ENCODE measurements at regions not wholly inside any gene's neighbourhood (a gene's known extent, or its start where the extent isn't known, plus 50 kb on each side); places are given as distances from the start of the nearest gene placed in this dataset.
"Not testable (repeated sequence)": the region's sequence is repeated elsewhere in the genome, so short reads cannot be mapped to it uniquely, and the experiment has no call there.

GRCh38 chr13:71300602-71301001 is 566.4 kb downstream of the DACH1 start:
- no peak for DNase-seq

- no peak for DNase-seq
Observed at GRCh38 chr13:71291842-71292146, 575.2 kb downstream of the DACH1 start.

- no peak for DNase-seq
Observed at GRCh38 chr13:71290963-71291841, 575.8 kb downstream of the DACH1 start.

DNA sequence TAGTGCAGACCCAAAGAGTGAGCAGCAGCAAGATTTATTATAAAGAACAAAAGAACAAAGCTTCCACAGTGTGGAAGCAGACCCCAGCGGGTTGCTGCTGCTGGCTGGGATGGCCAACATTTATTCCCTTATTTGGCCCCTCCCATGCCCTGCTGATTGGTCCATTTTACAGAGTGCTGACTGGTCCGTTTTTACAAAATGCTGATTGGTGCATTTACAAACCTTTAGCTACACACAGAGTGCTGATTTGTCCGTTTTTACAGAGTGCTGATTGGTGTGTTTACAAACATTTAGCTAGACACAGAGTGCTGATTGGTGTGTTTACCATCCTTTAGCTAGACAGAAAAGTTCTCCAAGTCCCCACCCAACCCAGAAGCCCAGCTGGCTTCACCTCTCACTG is 577.0 kb downstream of the DACH1 start:
- not testable (repeated sequence) for DNase-seq

- no peak for DNase-seq
Observed at GRCh38 chr13:71285700-71286099, 581.3 kb downstream of the DACH1 start.

GRCh38 chr13:71278512-71278911 is 588.5 kb downstream of the DACH1 start:
- no peak for DNase-seq

DNA sequence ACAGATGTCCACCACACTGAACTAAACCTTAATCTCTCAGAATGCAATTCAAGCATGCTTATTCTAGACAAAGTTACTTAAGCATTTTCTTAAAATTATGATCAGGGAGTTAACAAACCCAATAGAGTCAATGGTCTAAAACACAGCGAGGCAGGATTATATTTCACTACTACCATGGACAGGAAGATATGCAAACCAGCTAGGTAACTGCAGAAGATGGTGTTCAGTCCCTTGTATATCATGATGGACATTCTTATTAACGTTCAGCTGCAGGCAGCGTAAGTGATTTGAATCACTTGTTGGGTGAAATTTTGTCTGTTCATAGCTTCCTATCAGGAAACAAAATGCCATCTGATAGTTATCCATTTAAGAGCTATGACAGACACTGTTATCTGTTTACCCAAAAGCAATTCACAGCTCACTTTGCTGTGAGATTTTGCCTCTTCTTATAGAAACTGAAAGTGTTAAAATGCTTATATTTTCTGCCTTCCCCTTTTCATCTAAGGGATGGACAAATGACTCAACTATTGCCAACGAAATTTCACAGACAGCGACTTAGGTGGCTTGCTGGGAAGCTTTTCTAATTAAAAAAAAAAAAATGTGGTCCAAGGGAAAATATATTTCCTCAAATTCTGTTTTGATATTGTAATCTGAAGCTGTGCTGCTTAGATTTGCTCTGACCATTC is 591.9 kb downstream of the DACH1 start:
- no peak for DNase-seq

DNA sequence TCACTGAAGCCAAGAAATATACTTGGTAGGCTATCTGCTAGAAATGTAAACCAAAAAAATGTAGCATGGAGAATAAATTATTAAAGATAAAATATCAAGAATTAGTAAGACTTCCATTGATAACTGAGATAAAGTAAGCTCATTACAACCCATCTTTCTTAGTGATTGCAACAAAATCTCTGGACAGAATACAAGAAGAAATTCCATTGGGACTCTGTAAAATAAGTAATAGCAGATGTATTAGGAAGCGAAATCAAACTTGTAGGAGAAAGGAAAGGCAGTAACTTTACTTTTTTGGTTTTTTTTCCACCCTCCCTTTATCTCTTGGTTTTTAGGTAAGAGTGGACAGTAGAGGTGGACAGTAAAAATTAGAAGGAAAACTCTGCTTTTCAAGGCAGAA is 605.7 kb downstream of the DACH1 start:
- no peak for DNase-seq

DNA sequence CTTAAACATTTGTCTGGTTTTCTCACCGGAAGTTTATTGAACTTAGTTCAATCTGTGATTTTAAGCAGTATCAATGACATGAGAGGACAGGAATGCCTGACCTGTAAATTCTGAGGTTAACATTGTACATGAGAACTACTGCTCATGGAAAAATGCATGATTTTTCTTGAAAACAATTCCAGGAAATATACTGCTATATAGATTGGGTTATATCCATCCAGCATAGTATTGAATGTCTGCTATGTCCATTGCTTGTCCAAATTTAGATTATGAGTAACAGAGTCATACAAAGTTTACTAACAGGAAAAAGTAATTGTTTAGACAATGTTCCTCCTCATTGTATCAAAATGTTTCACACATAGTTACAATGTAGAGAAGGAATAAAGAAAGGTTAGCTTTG is 606.8 kb downstream of the DACH1 start:
- no peak for DNase-seq

DNA sequence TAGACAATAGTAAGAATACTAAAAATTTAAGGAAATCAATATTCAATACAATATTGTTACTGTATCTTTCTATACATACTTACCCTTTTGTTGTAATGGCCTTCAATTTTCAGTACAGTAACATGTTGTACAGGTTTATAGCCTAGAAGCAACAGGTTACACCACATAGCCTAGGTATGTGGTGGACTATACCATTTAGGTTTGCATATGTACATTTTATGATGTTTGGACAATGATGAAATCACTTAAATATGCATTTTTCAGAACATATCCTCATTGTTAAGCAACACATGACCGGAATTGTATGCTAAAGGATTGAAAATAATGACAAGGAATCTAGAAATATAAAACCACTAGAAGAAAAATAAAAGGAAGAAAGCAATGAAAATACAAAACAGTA is 611.4 kb downstream of the DACH1 start:
- no peak for DNase-seq

DNA sequence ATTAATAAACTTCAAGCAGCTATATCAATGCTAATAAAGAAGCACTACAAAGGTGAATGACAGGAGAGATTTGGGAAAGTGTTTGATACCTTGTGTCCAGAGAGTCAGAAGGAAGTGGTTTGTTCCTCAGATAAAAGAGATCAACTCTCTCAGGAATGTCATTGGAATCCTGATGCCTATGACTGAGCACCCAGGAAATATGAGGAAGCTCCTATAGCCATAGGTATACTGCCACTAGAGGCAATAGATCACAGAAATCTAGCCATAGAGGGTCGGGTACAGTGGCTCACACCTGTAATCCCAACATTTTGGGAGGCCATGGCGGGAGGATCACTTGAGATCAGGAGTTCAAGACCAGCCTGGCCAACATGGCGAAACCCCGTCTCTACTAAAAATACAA is 612.6 kb downstream of the DACH1 start:
- DNase-seq = no peak

- no peak for DNase-seq
Observed at GRCh38 chr13:71252184-71252704, 614.8 kb downstream of the DACH1 start.

GRCh38 chr13:71251292-71251951 is 615.6 kb downstream of the DACH1 start:
- no peak for DNase-seq

- DNase-seq = no peak
Observed at GRCh38 chr13:71249011-71249410, 618.0 kb downstream of the DACH1 start.

- DNase-seq = no peak
Observed at GRCh38 chr13:71244161-71244560, 622.8 kb downstream of the DACH1 start.

GRCh38 chr13:71242201-71242600 is 624.8 kb downstream of the DACH1 start:
- DNase-seq = peak; percentile 47

DNA sequence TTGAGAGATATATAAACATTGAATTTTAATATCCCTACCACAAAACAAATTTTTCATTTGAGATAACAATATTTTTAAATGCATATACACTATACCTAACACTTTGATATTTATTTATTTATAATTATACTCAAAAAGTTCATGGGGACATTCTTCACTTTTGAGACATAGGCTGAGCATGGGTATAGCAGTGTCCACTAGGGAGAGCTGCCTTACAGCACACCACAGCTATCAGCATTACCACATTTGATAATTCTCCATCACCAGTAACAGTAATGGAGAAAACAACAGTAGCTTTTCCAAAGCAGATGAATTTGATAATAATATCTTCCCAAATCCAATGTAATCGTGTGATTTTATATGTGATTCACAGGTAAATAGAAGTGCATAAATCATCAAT is 626.1 kb downstream of the DACH1 start:
- no peak for DNase-seq

DNA sequence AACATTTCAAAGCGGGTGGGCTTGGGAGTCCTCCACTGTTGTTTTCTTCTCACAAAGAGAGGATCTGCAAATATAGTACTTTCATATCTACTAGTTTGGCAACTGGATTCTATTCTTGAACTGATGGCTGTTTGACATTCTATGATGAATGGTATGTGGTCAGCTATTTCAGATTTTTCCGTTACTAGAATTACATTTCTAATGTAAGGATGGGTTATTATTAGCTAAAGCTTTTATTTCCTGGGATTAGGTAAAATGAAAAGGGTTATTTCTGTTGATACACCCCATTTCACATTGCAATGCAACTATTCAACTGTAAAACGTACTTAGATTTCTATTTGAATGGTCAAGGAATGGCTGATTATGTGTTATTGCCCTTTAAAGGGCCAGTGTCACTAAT is 629.7 kb downstream of the DACH1 start:
- DNase-seq = no peak

DNA sequence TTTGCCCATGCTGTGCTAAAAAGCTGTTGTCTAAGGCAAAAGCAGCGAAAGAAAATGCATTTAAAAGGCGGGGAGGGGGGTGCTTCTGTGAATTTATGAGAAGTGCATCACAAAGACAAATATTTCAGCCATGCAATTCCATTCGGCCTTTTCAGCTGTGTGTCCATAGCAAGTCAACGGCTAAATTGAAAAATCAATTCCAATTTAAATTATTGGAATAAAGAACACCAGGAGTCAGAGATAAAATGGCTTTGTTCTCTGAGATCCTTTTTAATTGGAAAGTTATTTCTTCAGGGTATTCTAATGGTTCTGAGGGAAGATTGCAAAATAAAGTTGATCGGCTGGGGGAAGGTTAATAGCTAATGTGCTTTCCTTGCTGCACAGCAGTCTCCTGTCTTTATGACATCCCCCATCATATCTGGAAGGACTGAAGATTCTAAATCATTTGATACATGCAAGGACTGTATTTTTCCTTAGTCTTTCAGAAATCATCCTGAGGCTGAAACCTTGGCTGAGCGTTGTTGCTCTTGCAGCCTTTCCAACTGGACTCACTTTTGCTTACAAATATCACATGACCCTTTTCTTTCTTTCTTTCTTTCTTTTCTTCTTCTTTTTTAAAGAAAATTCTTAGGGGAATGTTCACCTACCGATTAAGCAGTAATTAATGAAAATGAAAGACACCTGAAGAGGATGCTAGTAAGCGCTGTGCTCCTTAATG is 647.1 kb downstream of the DACH1 start:
- no peak for DNase-seq

- DNase-seq = no peak
Observed at GRCh38 chr13:71218960-71219359, 648.0 kb downstream of the DACH1 start.

- peak; percentile 42 for DNase-seq
Observed at GRCh38 chr13:71217827-71218226, 649.2 kb downstream of the DACH1 start.

DNA sequence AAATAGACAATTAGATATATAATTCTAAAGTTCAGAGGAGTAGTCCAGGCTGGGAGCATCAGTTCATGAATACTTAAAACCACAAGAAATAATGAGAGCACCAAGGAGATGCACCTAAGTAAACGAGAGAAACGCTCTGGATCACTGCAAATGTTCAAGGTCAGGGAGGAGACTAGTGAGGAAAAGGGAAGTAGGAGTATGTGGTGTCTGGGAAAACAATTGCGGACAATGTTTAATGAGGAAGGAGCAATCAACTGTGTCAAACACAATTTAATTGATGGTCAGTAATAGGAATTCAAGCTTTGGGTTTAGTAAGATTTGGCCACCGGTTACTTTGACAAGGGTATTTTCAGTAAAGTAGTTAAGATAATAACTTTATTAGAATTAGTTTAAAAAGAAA is 652.2 kb downstream of the DACH1 start:
- no peak for DNase-seq

DNA sequence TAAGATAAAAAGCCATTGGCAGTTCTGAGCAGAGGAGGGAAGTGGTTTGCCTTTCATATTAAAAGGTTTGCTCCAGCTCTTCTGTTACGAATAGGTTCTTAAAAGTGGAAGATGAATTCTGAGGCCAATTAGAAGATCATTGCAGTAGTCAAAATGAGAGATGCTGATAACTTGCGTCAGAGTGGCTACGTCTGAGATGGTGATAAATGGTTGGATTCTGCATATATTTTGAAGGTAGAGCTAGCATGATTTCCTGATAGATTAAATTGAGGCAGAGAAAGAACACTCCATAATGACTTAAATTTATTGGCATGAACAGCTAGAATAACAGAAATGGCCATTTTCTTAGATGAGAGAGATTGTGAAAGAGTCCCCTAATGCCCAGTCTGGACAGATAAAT is 652.6 kb downstream of the DACH1 start:
- no peak for DNase-seq

All from DMS 273 treated with DMSO at 0.1 percent for 48 hours (cell line).